Omental fat pad (tissue), 3 donors: ENCODE measurements at regions not wholly inside any gene's neighbourhood (a gene's known extent, or its start where the extent isn't known, plus 50 kb on each side); places are given as distances from the start of the nearest gene placed in this dataset.

Source experiments
- ATAC-seq: fragments of 150-250 bp; one replicate; pipeline ENCODE4 v1.9.1; 2016; ENCODE audit warnings: mild to moderate bottlenecking, moderate library complexity; ENCODE audit not compliant: low FRiP score
- DNase-seq: peaks from one replicate; pipeline ENCODE4 v3.0.0-alpha.2; 2019; ENCODE audit warnings: low spot score
- CTCF ChIP-seq, 3 donors: fragments of 450-650 bp; IDR thresholded peaks; one replicate each; pipeline ENCODE4 v1.5.1; 2016 to 2017; ENCODE audit warnings: antibody characterized with exemption in 3 of 3, mild to moderate bottlenecking in 3 of 3, moderate library complexity in 2 of 3

GRCh38 chr1:106924360-106924759, 132.1 kb upstream of the PRMT6 start:
- DNase-seq (no peak), ATAC-seq (no peak)
- TF ChIP-seq CTCF (IDR thresholded peaks at IDR 0.05): no peak

GRCh38 chr1:106925750-106926149, 130.7 kb upstream of the PRMT6 start:
- ATAC-seq (no peak), DNase-seq (no peak)
- TF ChIP-seq CTCF (IDR thresholded peaks at IDR 0.05): no peak

GRCh38 chr1:106926803-106927582, 129.5 kb upstream of the PRMT6 start:
- ATAC-seq: no peak
- no peak for DNase-seq
- TF ChIP-seq CTCF (IDR thresholded peaks at IDR 0.05): no peak

- DNase-seq: no peak
- ATAC-seq: no peak
- no peak for TF ChIP-seq CTCF (IDR thresholded peaks at IDR 0.05)
Measured at GRCh38 chr1:106937104-106937503, 119.4 kb upstream of the PRMT6 start.

GRCh38 chr1:106944721-106945120, 111.8 kb upstream of the PRMT6 start:
- ATAC-seq: no peak
- DNase-seq: no peak
- no peak for TF ChIP-seq CTCF (IDR thresholded peaks at IDR 0.05)

- no peak for DNase-seq
- no peak for ATAC-seq
- no peak for TF ChIP-seq CTCF (IDR thresholded peaks at IDR 0.05)
Measured at GRCh38 chr1:106952776-106953175, 103.7 kb upstream of the PRMT6 start.

GRCh38 chr1:106954661-106955229, 101.7 kb upstream of the PRMT6 start:
- TF ChIP-seq CTCF (IDR thresholded peaks at IDR 0.05): no peak
- no peak for ATAC-seq
- DNase-seq: no peak
